Breast epithelium (tissue), 4 donors: ENCODE measurements at regions not wholly inside any gene's neighbourhood (a gene's known extent, or its start where the extent isn't known, plus 50 kb on each side); places are given as distances from the start of the nearest gene placed in this dataset.
"Not testable (repeated sequence)": the region's sequence is repeated elsewhere in the genome, so short reads cannot be mapped to it uniquely, and the experiment has no call there.

Source experiments
- DNase-seq, 2 donors: peaks; one replicate each; pipeline ENCODE4 v3.0.0-alpha.2; 2019; ENCODE audit warnings: low spot score in 2 of 2
- H3K27ac ChIP-seq, 2 donors: fragments of 200-600 bp; sonication (generic) in 1 of 2; one replicate each; pipeline ENCODE4 v1.5.1; 2016 to 2019; ENCODE audit warnings: mild to moderate bottlenecking in 1 of 2
- H3K27me3 ChIP-seq, 2 donors: fragments of 200-600 bp; sonication (generic) in 1 of 2; one replicate each; pipeline versions ENCODE4 v1.5.1 to v1.6.0; 2017 to 2019; ENCODE audit warnings: control low read depth in 1 of 2, mild to moderate bottlenecking in 1 of 2
- H3K36me3 ChIP-seq: fragments of 200-600 bp; one replicate; pipeline ENCODE4 v1.5.1; 2019
- H3K4me1 ChIP-seq, 2 donors: fragments of 200-600 bp; sonication (generic); one replicate each; pipeline ENCODE4 v1.5.1; 2016 to 2019; ENCODE audit warnings: control low read depth in 1 of 2
- H3K4me3 ChIP-seq, 3 donors: fragments of 200-600 bp; sonication (generic); 1 replicate in 2 of 3; 2 replicates in 1 of 3; pipeline ENCODE4 v1.5.1; 2016 to 2019; ENCODE audit warnings: mild to moderate bottlenecking in 3 of 3, moderate library complexity in 2 of 3
- H3K9me3 ChIP-seq, 2 donors: fragments of 200-600 bp; sonication (generic) in 1 of 2; one replicate each; pipeline ENCODE4 v1.5.1; 2016 to 2019; ENCODE audit warnings: control low read depth in 1 of 2
- CTCF ChIP-seq, 3 donors: fragments of 450-650 bp; IDR thresholded peaks; one replicate each; pipeline ENCODE4 v1.5.1; 2016 to 2017; ENCODE audit warnings: antibody characterized with exemption in 3 of 3, mild to moderate bottlenecking in 3 of 3, moderate library complexity in 3 of 3
- POLR2A ChIP-seq: fragments of 450-650 bp; IDR thresholded peaks from one replicate; pipeline ENCODE4 v1.6.1; 2016; ENCODE audit warnings: antibody characterized with exemption, mild to moderate bottlenecking, moderate library complexity
- POLR2AphosphoS5 ChIP-seq, 3 donors: sonication (generic); formaldehyde crosslinking; IDR thresholded peaks; one replicate each; pipeline ENCODE4 v1.6.1; 2017; ENCODE audit warnings: antibody characterized with exemption in 3 of 3
- intact Hi-C: fragments of 100-400 bp; cut with DNase I; formaldehyde crosslinking; loops from one replicate; pipeline ENCODE4 v1.15.1; 2023; ENCODE audit warnings: low total_unique reads

GRCh38 chr19:34044021-34044420, 128.3 kb upstream of the LSM14A start:
- H3K4me1 ChIP-seq, result no peaks in the 10 kb centered on the region
- no peak for TF ChIP-seq POLR2AphosphoS5 (IDR thresholded peaks at IDR 0.05)
- TF ChIP-seq CTCF (IDR thresholded peaks at IDR 0.05), result no peak
- TF ChIP-seq POLR2A, result no peak
- H3K4me3 ChIP-seq, result no peak overlapping the region

GRCh38 chr19:34049944-34050343, 122.4 kb upstream of the LSM14A start:
- no peak overlapping the region for H3K4me3 ChIP-seq
- no peaks in the 10 kb centered on the region for H3K4me1 ChIP-seq
- H3K36me3 ChIP-seq, result no peaks in the 10 kb centered on the region
- TF ChIP-seq POLR2AphosphoS5 (IDR thresholded peaks at IDR 0.05), result no peak
- TF ChIP-seq POLR2A, result no peak
- TF ChIP-seq CTCF (IDR thresholded peaks at IDR 0.05), result no peak
- no peaks in the 10 kb centered on the region for H3K9me3 ChIP-seq
- H3K27me3 ChIP-seq, result peaks cover 0 to 19% of the 10 kb centered on the region in 2 donors
- intact Hi-C loops, result no loop called here
- DNase-seq, result no peak
- no peak overlapping the region for H3K27ac ChIP-seq

More at GRCh38 chr19:34044021-34044420, 128.3 kb upstream of the LSM14A start:
- no peaks in the 10 kb centered on the region for H3K36me3 ChIP-seq
- H3K27ac ChIP-seq, result no peak overlapping the region
- peaks cover 0 to 5% of the 10 kb centered on the region in 2 donors for H3K27me3 ChIP-seq
- no peaks in the 10 kb centered on the region for H3K9me3 ChIP-seq
- no peak for DNase-seq
- intact Hi-C loops, result no loop called here

GRCh38 chr19:34050430-34050829, 121.9 kb upstream of the LSM14A start:
- H3K36me3 ChIP-seq, intact Hi-C loops, H3K9me3 ChIP-seq: not testable (repeated sequence)

GRCh38 chr19:34051255-34051654, 121.0 kb upstream of the LSM14A start:
- intact Hi-C loops, result no loop called here
- Histone ChIP-seq H3K27me3 (peaks cover 0 to 23% of the 10 kb centered on the region in 2 donors), H3K4me1 (no peaks in the 10 kb centered on the region), H3K27ac (no peak overlapping the region), H3K4me3 (no peak overlapping the region), H3K36me3 (no peaks in the 10 kb centered on the region), H3K9me3 (no peaks in the 10 kb centered on the region)
- no peak for DNase-seq
- TF ChIP-seq POLR2AphosphoS5 (IDR thresholded peaks at IDR 0.05) (no peak), CTCF (IDR thresholded peaks at IDR 0.05) (no peak), POLR2A (no peak)

More at GRCh38 chr19:34050430-34050829, 121.9 kb upstream of the LSM14A start:
- H3K4me1 ChIP-seq, H3K4me3 ChIP-seq, H3K27ac ChIP-seq, DNase-seq: not testable (repeated sequence)
- H3K27me3 ChIP-seq, result peaks cover 0 to 19% of the 10 kb centered on the region in 2 donors

GRCh38 chr19:34057155-34057554, 115.1 kb upstream of the LSM14A start:
- no peaks in the 10 kb centered on the region for H3K36me3 ChIP-seq

More at GRCh38 chr19:34057155-34057554, 115.1 kb upstream of the LSM14A start:
- H3K4me1 ChIP-seq, result no peaks in the 10 kb centered on the region
- no peak for TF ChIP-seq POLR2AphosphoS5 (IDR thresholded peaks at IDR 0.05)
- TF ChIP-seq CTCF (IDR thresholded peaks at IDR 0.05), result no peak
- TF ChIP-seq POLR2A, result no peak
- H3K27me3 ChIP-seq, result peaks cover 0 to 9% of the 10 kb centered on the region in 2 donors
- no peak for DNase-seq
- no peak overlapping the region for H3K4me3 ChIP-seq
- H3K9me3 ChIP-seq, result no peaks in the 10 kb centered on the region
- no peak overlapping the region for H3K27ac ChIP-seq
- intact Hi-C loops, result loop anchor here (5.0 kb wide), 1 partner anchor 1015 kb away; no protein-coding TSS in a partner anchor
